ENCODE measurements at regions not wholly inside any gene's neighbourhood (a gene's known extent, or its start where the extent isn't known, plus 50 kb on each side); places are given as distances from the start of the nearest gene placed in this dataset.

DNA sequence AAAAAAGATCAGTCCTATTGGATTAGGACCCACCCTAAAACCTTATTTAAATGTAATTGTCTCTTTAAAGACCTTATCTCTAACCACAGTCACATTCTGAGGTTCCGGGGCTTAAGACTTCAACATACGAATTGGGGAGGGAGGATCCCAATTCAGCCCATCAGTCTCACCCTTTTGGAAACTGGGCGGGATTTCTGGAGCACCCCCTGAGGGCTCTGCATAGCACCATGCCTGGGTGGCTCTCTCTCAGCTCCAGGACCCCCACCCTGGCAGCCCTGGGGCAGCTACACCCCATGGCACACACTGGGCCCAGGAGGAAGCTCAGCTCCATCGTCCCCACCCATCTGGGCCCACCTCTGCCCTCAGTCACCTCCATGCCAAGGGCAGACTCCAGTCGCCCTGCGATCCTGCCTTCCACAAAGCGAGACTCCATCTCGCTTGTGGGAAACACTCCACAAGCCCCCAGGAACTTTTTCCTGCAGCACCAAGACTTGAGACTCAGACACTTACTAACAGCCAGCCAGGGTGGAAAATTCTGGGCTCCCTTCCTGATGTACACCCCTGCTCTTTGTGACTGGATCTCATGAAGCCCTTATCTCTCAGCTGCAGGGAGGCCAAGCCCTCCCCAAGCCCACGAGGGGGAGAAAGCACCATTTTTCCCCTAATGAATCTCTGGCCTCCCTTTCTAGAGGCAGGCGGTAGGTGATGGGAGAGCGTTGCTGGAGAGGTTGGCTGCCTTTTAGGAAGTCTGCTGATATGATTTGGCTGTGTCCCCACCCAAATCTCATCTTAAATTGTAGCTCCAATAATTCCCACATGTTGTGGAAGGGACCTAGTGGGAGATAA, 90.8 kb upstream of the KDM7A start:
- H3K4me1 Mint-ChIP-seq (ENCODE audit: low read depth, unreplicated experiment) = no peaks in the 10 kb centered on the region
- no peaks in the 10 kb centered on the region for H3K9me3 Mint-ChIP-seq (ENCODE audit: low read depth, unreplicated experiment)
- H3K27ac Mint-ChIP-seq (ENCODE audit: unreplicated experiment) = no peak overlapping the region
- H3K36me3 Mint-ChIP-seq (ENCODE audit: insufficient read depth, unreplicated experiment) = no peaks in the 10 kb centered on the region
- no peak overlapping the region for H3K4me3 Mint-ChIP-seq (ENCODE audit: low read depth, unreplicated experiment)
- no peak for DNase-seq
- CTCF ChIA-PET = interaction anchor here (0.7 to 1.3 kb wide), 2 partner anchors 9 to 39 kb away, joined by 3 read pairs; no protein-coding TSS in a partner anchor
- TF ChIP-seq, protein P1, sequence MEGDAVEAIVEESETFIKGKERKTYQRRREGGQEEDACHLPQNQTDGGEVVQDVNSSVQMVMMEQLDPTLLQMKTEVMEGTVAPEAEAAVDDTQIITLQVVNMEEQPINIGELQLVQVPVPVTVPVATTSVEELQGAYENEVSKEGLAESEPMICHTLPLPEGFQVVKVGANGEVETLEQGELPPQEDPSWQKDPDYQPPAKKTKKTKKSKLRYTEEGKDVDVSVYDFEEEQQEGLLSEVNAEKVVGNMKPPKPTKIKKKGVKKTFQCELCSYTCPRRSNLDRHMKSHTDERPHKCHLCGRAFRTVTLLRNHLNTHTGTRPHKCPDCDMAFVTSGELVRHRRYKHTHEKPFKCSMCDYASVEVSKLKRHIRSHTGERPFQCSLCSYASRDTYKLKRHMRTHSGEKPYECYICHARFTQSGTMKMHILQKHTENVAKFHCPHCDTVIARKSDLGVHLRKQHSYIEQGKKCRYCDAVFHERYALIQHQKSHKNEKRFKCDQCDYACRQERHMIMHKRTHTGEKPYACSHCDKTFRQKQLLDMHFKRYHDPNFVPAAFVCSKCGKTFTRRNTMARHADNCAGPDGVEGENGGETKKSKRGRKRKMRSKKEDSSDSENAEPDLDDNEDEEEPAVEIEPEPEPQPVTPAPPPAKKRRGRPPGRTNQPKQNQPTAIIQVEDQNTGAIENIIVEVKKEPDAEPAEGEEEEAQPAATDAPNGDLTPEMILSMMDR (IDR thresholded peaks at IDR 0.05; ENCODE audit: unreplicated experiment) = no peak
- H3K27me3 Mint-ChIP-seq (ENCODE audit: unreplicated experiment) = no peaks in the 10 kb centered on the region
- no TSS peak for BruUV-seq (replicated peaks)
- intact Hi-C loops (cut with micrococcal nuclease; ENCODE audit: unreplicated experiment) = no loop called here

DNA sequence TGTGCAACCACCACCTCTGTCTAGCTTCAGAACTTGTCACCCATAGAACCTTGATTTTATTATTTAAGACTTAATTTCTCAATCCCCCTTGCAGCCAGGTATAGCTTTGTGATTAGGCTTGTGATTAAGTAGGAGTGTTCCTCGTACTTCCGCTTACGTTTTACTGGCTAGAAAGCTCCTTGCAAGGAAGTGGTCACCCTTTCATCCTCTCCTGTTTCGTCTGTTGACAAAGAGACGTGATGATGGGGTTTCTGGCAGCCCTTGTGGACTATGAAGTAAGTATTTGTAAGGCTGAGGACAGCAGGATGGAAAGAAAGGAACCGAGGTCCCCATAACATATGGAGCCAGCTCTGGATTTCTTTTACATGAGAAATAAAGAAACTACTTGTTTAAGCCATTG, 86.5 kb upstream of the KDM7A start:
- no peaks in the 10 kb centered on the region for H3K4me1 Mint-ChIP-seq (ENCODE audit: low read depth, unreplicated experiment)
- DNase-seq = no peak
- no peaks in the 10 kb centered on the region for H3K9me3 Mint-ChIP-seq (ENCODE audit: low read depth, unreplicated experiment)
- intact Hi-C loops (cut with micrococcal nuclease; ENCODE audit: unreplicated experiment) = no loop called here
- no peak overlapping the region for H3K27ac Mint-ChIP-seq (ENCODE audit: unreplicated experiment)
- H3K4me3 Mint-ChIP-seq (ENCODE audit: low read depth, unreplicated experiment) = no peak overlapping the region
- TF ChIP-seq, protein P1 (IDR thresholded peaks at IDR 0.05; ENCODE audit: unreplicated experiment) = no peak
- H3K36me3 Mint-ChIP-seq (ENCODE audit: insufficient read depth, unreplicated experiment) = no peaks in the 10 kb centered on the region
- CTCF ChIA-PET = interaction anchor here (0.6 kb wide), 1 partner anchor 24 kb away, joined by 4 read pairs; no protein-coding TSS in a partner anchor
- no TSS peak for BruUV-seq (replicated peaks)
- H3K27me3 Mint-ChIP-seq (ENCODE audit: unreplicated experiment) = peaks cover 24% of the 10 kb centered on the region

DNA sequence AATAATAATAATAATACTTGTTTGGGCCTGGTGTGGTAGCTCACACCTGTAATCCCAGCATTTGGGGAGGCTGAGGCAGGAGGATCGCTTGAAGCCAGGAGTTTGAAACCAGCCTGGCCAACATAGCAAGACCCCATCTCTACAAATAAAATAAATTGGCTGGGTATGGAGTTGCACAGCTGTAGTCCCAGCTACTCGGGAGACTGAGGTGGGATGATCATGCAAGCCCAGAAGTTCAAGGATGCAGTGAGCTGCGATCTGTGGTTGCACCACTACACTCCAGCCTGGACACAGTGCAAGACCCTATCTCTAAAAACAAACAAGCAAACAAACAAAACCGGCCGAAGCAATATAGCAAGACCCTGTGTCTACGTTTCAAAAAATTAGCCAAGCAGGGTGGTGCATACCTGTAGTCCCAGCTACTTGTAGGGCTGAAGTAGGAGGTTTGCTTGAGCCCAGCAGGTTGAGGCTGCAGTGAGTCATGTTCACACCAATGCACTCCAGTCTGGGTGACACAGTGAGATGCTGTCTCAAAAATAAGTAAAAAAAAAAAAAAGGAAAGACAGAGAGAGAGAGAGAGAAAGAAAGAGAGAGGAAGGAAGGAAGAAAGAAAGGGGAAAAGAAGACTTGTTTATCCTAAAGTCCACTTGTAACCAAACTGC, 85.6 kb upstream of the KDM7A start:
- Mint-ChIP-seq H3K36me3 (ENCODE audit: insufficient read depth, unreplicated experiment) (no peaks in the 10 kb centered on the region), H3K4me3 (ENCODE audit: low read depth, unreplicated experiment) (no peak overlapping the region), H3K27me3 (ENCODE audit: unreplicated experiment) (peaks cover 24% of the 10 kb centered on the region), H3K9me3 (ENCODE audit: low read depth, unreplicated experiment) (peaks cover 1% of the 10 kb centered on the region), H3K4me1 (ENCODE audit: low read depth, unreplicated experiment) (no peaks in the 10 kb centered on the region), H3K27ac (ENCODE audit: unreplicated experiment) (no peak overlapping the region)
- CTCF ChIA-PET = no interaction called here
- no peak for DNase-seq
- intact Hi-C loops (cut with micrococcal nuclease; ENCODE audit: unreplicated experiment) = no loop called here
- TF ChIP-seq, protein P1 (IDR thresholded peaks at IDR 0.05; ENCODE audit: unreplicated experiment) = no peak
- no TSS peak for BruUV-seq (replicated peaks)

DNA sequence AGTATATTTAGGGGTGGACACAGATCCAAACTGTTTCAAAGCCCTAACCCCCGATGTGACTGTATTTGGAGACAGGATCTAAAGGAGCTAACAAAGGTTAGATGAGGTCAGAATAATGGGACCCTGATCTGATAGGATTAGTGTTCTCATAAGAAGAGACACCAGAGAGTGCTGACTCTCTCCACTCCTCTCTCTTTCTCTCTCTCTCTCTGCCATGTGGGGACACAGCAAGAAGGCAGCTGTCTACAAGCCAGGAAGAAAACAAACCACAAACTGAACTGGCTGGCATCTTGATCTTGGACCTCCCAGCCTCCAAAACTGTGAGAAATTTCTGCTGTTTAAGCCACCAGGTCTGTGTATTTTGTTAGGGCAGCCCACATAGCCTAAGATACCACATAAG, 84.7 kb upstream of the KDM7A start:
- no TSS peak for BruUV-seq (replicated peaks)
- peaks cover 3% of the 10 kb centered on the region for H3K9me3 Mint-ChIP-seq (ENCODE audit: low read depth, unreplicated experiment)
- H3K36me3 Mint-ChIP-seq (ENCODE audit: insufficient read depth, unreplicated experiment) = no peaks in the 10 kb centered on the region
- no peak overlapping the region for H3K4me3 Mint-ChIP-seq (ENCODE audit: low read depth, unreplicated experiment)
- CTCF ChIA-PET = no interaction called here
- H3K4me1 Mint-ChIP-seq (ENCODE audit: low read depth, unreplicated experiment) = no peaks in the 10 kb centered on the region
- intact Hi-C loops (cut with micrococcal nuclease; ENCODE audit: unreplicated experiment) = no loop called here
- DNase-seq = no peak
- peaks cover 24% of the 10 kb centered on the region for H3K27me3 Mint-ChIP-seq (ENCODE audit: unreplicated experiment)
- H3K27ac Mint-ChIP-seq (ENCODE audit: unreplicated experiment) = no peak overlapping the region
- TF ChIP-seq, protein P1 (IDR thresholded peaks at IDR 0.05; ENCODE audit: unreplicated experiment) = no peak

Data from Calu3 (cell line).